GM12878 (cell line): ENCODE measurements at regions not wholly inside any gene's neighbourhood (a gene's known extent, or its start where the extent isn't known, plus 50 kb on each side); places are given as distances from the start of the nearest gene placed in this dataset.

Source experiments
- ATAC-seq: fragments of 200-7000 bp; cut with Tn5 transposase; 3 replicates; pipeline ENCODE4 v1.9.1; 2020; ENCODE audit warnings: mild to moderate bottlenecking, moderate library complexity
- BruUV-seq: library from RNA; stranded (reverse); fragments of 400-500 nt; replicated peaks from 2 replicates; lab custom pipeline; 2021; lab: Mats Ljungman, UMichigan
- CTCF ChIA-PET: fragments of 300-600 bp; sonication (Branson Sonifier 250); formaldehyde crosslinking; extraction: SDS; loops from one replicate; lab custom pipeline; 2021; ENCODE audit warnings: inconsistent platforms; lab: Yijun Ruan, JAX
- POLR2A ChIA-PET: fragments of 350-600 bp; formaldehyde crosslinking; extraction: SDS; loops from one replicate; lab custom pipeline; 2021; ENCODE audit warnings: inconsistent platforms; lab: Charles Lee
- RAD21 ChIA-PET: fragments of 300-600 bp; sonication (Branson Sonifier 250); formaldehyde crosslinking; loops from one replicate; lab custom pipeline; 2023; ENCODE audit warnings: antibody characterized with exemption; ENCODE audit not compliant: unreplicated experiment; lab: Charles Lee
- SMC1A ChIA-PET: fragments of 300-600 bp; sonication (Branson Sonifier 250); formaldehyde crosslinking; loops from one replicate; lab custom pipeline; 2023; ENCODE audit not compliant: unreplicated experiment, uncharacterized antibody; lab: Charles Lee
- DNase-seq: peaks from one replicate; pipeline ENCODE4 v3.0.0-alpha.2; 2011; ENCODE audit warnings: low read depth, low spot score
- FAIRE-seq: peaks from 3 replicates; lab custom pipeline; 2011; peaks lifted over from hg19 to GRCh38; lab: Jason Lieb, UNC
- H2AFZ ChIP-seq: 2 replicates; pipeline ENCODE4 v1.6.0; 2011; ENCODE audit warnings: low read depth, low read length, control low read depth; ENCODE audit not compliant: control insufficient read depth
- H3K27ac ChIP-seq: 2 replicates; pipeline ENCODE4 v1.5.1; 2011; ENCODE audit warnings: control low read depth; ENCODE audit not compliant: control insufficient read depth, insufficient read depth
- H3K27me3 ChIP-seq, 2 experiments: replicated peaks in 1 of 2; 2 replicates each; pipeline versions ENCODE4 v1.6.0 to v1.6.1; 2011; ENCODE audit warnings: low read length in 1 of 2; ENCODE audit not compliant: control insufficient read depth in 2 of 2, insufficient read depth in 2 of 2
- H3K36me3 ChIP-seq, 2 experiments: 2 replicates each; pipeline ENCODE4 v1.5.1; 2011; ENCODE audit warnings: low read length in 1 of 2; ENCODE audit not compliant: control insufficient read depth in 2 of 2, insufficient read depth in 2 of 2
- H3K4me1 ChIP-seq: 2 replicates; pipeline ENCODE4 v1.6.1; 2011; ENCODE audit warnings: mild to moderate bottlenecking, low read length, moderate library complexity, mixed read lengths; ENCODE audit not compliant: control insufficient read depth, insufficient read depth
- H3K4me2 ChIP-seq: 2 replicates; pipeline ENCODE4 v1.6.0; 2011; ENCODE audit warnings: control low read depth; ENCODE audit not compliant: control insufficient read depth, insufficient read depth
- H3K4me3 ChIP-seq: fragments of 200-600 bp; sonication (generic); 2 replicates; pipeline ENCODE4 v1.5.1; 2016
- H3K79me2 ChIP-seq: 2 replicates; pipeline ENCODE4 v1.6.0; 2011; ENCODE audit warnings: low read length; ENCODE audit not compliant: control insufficient read depth, insufficient read depth
- H3K9ac ChIP-seq: 2 replicates; pipeline ENCODE4 v1.8.0; 2011; ENCODE audit warnings: low read length, control low read depth, mixed read lengths; ENCODE audit not compliant: control insufficient read depth, insufficient read depth
- H3K9me3 ChIP-seq: replicated peaks from 3 replicates; pipeline ENCODE4 v1.5.1; 2011; ENCODE audit warnings: mild to moderate bottlenecking, low read length; ENCODE audit not compliant: control insufficient read depth, insufficient read depth
- H4K20me1 ChIP-seq: 2 replicates; pipeline ENCODE4 v1.6.0; 2011; ENCODE audit not compliant: control insufficient read depth, insufficient read depth
- ATF7 ChIP-seq: fragments of 450-650 bp; IDR thresholded peaks from 2 replicates; pipeline ENCODE4 v1.6.1; 2016; ENCODE audit warnings: low read depth, mild to moderate bottlenecking
- BCL11A ChIP-seq: IDR thresholded peaks from 2 replicates; pipeline ENCODE4 v1.6.1; 2011; ENCODE audit warnings: low read depth, low read length
- BRCA1 ChIP-seq: IDR thresholded peaks from 2 replicates; pipeline ENCODE4 v1.6.1; 2011; ENCODE audit warnings: low read depth, low read length, improper control_type of control experiment
- EED ChIP-seq: sonication (generic); IDR thresholded peaks from 2 replicates; pipeline ENCODE4 v1.6.1; 2016; ENCODE audit warnings: antibody characterized with exemption, low read depth
- HDAC2 ChIP-seq: fragments of 200-600 bp; sonication (generic); IDR thresholded peaks from 2 replicates; pipeline ENCODE4 v1.6.1; 2017
- MTA2 ChIP-seq: fragments of 450-650 bp; IDR thresholded peaks from 2 replicates; pipeline ENCODE4 v1.6.1; 2016; ENCODE audit warnings: low read depth, mild to moderate bottlenecking, moderate library complexity
- SMAD5 ChIP-seq: IDR thresholded peaks from 2 replicates; pipeline ENCODE4 v1.6.1; 2016; ENCODE audit warnings: antibody characterized with exemption, low read depth
- TARDBP ChIP-seq: IDR thresholded peaks from 2 replicates; pipeline ENCODE4 v1.6.1; 2016; ENCODE audit warnings: borderline replicate concordance
- YBX1 ChIP-seq: fragments of 450-650 bp; IDR thresholded peaks from 2 replicates; pipeline ENCODE4 v1.6.1; 2016; ENCODE audit warnings: antibody characterized with exemption
- WGBS: methylation state at CpG from one replicate; pipeline ENCODE4 v1.1.6; 2016; ENCODE audit warnings: low lambda C conversion rate; ENCODE audit not compliant: insufficient replicate concordance, insufficient coverage; ENCODE audit errors: missing lambda C conversion rate; 5-methylcytosine and 5-hydroxymethylcytosine counted together
- in situ Hi-C: fragments of 300-500 bp; cut with MboI; formaldehyde crosslinking; loops from 9 replicates; pipeline ENCODE4 v1.14.3; 2018; ENCODE audit warnings: mixed read lengths
- intact Hi-C: fragments of 100-400 bp; cut with micrococcal nuclease; formaldehyde crosslinking; loops from one replicate; pipeline ENCODE4 v1.14.2; 2022; ENCODE audit not compliant: unreplicated experiment
- TF ChIP-seq, protein P1 (sequence below): IDR thresholded peaks from 2 replicates; pipeline ENCODE4 v1.6.1; 2012; ENCODE audit warnings: low read length, inconsistent platforms
- TF ChIP-seq, protein P2 (sequence below), 3 experiments: IDR thresholded peaks in 2 of 3; conservative IDR thresholded peaks in 1 of 3; 2 replicates each; pipeline ENCODE4 v1.5.1; 2011; ENCODE audit warnings: low read depth in 3 of 3, low read length in 3 of 3, mild to moderate bottlenecking in 3 of 3, control low read depth in 2 of 3, moderate library complexity in 2 of 3, inconsistent platforms in 1 of 3, mixed read lengths in 1 of 3; ENCODE audit not compliant: control insufficient read depth in 2 of 3, insufficient read depth in 1 of 3; ENCODE audit errors: extremely low read depth in 1 of 3
- TF ChIP-seq, protein P3 (sequence below): fragments of 450-650 bp; IDR thresholded peaks from 2 replicates; pipeline ENCODE4 v1.6.1; 2017; ENCODE audit warnings: low read depth, mild to moderate bottlenecking, moderate library complexity
- TF ChIP-seq, protein P4 (sequence below): fragments of 450-650 bp; IDR thresholded peaks from 2 replicates; pipeline ENCODE4 v1.6.1; 2017; ENCODE audit warnings: mild to moderate bottlenecking, moderate library complexity
- TF ChIP-seq, protein P5 (sequence below): IDR thresholded peaks from 2 replicates; pipeline ENCODE4 v1.6.1; 2011; ENCODE audit warnings: borderline replicate concordance, low read depth, mild to moderate bottlenecking, moderate library complexity, mixed read lengths, low read length; ENCODE audit not compliant: insufficient read depth; ENCODE audit errors: extremely low read length

DNA sequence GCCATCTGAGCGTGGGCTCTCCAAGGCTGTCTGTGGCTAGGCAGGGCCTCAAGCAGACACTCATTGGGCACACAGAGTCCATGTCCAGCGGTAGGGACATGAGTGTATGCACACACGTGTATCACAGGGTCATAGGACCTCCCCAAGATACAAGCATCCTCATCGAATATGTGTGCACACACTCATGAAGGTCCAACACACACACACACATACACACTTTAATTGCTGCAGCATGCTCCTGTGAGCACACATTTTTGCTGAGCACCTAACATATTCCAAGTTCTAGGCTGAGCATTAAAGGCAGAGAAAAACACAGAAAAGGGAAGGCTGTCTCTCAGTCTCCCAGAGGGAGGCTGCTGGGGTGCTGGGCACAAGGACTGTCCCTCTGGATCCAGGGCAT is 59.3 kb upstream of the TBX3 start:
- CTCF ChIA-PET: no interaction called here
- in situ Hi-C loops (no loop called here), intact Hi-C loops (no loop called here)
- Histone ChIP-seq H3K79me2 (no peaks in the 10 kb centered on the region), H3K4me2 (no peak overlapping the region), H3K9me3 (no peaks in the 10 kb centered on the region), H3K36me3 (no peaks in the 10 kb centered on the region), H3K4me3 (no peak overlapping the region), H3K9ac (no peak overlapping the region), H3K27me3 (no peaks in the 10 kb centered on the region), H3K27ac (no peak overlapping the region), H3K4me1 (no peaks in the 10 kb centered on the region), H2AFZ (no peak overlapping the region), H4K20me1 (no peaks in the 10 kb centered on the region)
- DNase-seq (no peak), FAIRE-seq (no peak), ATAC-seq (no peak)
- WGBS: 12% methylated on average over 4 of the region's 4 CpGs
- SMC1A ChIA-PET: no interaction called here
- POLR2A ChIA-PET: no interaction called here
- RAD21 ChIA-PET: no interaction called here
- no TSS peak for BruUV-seq
- TF ChIP-seq YBX1 (no peak), SMAD5 (no peak), HDAC2 (no peak), MTA2 (no peak), ATF7 (no peak), TARDBP (no peak), BCL11A (no peak), BRCA1 (no peak), EED (no peak)
- TF ChIP-seq, protein P1, sequence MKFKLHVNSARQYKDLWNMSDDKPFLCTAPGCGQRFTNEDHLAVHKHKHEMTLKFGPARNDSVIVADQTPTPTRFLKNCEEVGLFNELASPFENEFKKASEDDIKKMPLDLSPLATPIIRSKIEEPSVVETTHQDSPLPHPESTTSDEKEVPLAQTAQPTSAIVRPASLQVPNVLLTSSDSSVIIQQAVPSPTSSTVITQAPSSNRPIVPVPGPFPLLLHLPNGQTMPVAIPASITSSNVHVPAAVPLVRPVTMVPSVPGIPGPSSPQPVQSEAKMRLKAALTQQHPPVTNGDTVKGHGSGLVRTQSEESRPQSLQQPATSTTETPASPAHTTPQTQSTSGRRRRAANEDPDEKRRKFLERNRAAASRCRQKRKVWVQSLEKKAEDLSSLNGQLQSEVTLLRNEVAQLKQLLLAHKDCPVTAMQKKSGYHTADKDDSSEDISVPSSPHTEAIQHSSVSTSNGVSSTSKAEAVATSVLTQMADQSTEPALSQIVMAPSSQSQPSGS: no peak
- TF ChIP-seq, protein P2, sequence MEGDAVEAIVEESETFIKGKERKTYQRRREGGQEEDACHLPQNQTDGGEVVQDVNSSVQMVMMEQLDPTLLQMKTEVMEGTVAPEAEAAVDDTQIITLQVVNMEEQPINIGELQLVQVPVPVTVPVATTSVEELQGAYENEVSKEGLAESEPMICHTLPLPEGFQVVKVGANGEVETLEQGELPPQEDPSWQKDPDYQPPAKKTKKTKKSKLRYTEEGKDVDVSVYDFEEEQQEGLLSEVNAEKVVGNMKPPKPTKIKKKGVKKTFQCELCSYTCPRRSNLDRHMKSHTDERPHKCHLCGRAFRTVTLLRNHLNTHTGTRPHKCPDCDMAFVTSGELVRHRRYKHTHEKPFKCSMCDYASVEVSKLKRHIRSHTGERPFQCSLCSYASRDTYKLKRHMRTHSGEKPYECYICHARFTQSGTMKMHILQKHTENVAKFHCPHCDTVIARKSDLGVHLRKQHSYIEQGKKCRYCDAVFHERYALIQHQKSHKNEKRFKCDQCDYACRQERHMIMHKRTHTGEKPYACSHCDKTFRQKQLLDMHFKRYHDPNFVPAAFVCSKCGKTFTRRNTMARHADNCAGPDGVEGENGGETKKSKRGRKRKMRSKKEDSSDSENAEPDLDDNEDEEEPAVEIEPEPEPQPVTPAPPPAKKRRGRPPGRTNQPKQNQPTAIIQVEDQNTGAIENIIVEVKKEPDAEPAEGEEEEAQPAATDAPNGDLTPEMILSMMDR (IDR thresholded peaks at IDR 0.05 in 2 of 3, conservative IDR thresholded peaks at IDR 0.05 in 1 of 3; ENCODE audit: control insufficient read depth in 2 of 3, extremely low read depth in 1 of 3, insufficient read depth in 1 of 3, low read depth in 3 of 3, low read length in 3 of 3): no peak
- TF ChIP-seq, protein P3, sequence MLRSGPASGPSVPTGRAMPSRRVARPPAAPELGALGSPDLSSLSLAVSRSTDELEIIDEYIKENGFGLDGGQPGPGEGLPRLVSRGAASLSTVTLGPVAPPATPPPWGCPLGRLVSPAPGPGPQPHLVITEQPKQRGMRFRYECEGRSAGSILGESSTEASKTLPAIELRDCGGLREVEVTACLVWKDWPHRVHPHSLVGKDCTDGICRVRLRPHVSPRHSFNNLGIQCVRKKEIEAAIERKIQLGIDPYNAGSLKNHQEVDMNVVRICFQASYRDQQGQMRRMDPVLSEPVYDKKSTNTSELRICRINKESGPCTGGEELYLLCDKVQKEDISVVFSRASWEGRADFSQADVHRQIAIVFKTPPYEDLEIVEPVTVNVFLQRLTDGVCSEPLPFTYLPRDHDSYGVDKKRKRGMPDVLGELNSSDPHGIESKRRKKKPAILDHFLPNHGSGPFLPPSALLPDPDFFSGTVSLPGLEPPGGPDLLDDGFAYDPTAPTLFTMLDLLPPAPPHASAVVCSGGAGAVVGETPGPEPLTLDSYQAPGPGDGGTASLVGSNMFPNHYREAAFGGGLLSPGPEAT: no peak
- TF ChIP-seq, protein P4, sequence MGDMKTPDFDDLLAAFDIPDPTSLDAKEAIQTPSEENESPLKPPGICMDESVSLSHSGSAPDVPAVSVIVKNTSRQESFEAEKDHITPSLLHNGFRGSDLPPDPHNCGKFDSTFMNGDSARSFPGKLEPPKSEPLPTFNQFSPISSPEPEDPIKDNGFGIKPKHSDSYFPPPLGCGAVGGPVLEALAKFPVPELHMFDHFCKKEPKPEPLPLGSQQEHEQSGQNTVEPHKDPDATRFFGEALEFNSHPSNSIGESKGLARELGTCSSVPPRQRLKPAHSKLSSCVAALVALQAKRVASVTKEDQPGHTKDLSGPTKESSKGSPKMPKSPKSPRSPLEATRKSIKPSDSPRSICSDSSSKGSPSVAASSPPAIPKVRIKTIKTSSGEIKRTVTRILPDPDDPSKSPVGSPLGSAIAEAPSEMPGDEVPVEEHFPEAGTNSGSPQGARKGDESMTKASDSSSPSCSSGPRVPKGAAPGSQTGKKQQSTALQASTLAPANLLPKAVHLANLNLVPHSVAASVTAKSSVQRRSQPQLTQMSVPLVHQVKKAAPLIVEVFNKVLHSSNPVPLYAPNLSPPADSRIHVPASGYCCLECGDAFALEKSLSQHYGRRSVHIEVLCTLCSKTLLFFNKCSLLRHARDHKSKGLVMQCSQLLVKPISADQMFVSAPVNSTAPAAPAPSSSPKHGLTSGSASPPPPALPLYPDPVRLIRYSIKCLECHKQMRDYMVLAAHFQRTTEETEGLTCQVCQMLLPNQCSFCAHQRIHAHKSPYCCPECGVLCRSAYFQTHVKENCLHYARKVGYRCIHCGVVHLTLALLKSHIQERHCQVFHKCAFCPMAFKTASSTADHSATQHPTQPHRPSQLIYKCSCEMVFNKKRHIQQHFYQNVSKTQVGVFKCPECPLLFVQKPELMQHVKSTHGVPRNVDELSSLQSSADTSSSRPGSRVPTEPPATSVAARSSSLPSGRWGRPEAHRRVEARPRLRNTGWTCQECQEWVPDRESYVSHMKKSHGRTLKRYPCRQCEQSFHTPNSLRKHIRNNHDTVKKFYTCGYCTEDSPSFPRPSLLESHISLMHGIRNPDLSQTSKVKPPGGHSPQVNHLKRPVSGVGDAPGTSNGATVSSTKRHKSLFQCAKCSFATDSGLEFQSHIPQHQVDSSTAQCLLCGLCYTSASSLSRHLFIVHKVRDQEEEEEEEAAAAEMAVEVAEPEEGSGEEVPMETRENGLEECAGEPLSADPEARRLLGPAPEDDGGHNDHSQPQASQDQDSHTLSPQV: no peak
- TF ChIP-seq, protein P5, sequence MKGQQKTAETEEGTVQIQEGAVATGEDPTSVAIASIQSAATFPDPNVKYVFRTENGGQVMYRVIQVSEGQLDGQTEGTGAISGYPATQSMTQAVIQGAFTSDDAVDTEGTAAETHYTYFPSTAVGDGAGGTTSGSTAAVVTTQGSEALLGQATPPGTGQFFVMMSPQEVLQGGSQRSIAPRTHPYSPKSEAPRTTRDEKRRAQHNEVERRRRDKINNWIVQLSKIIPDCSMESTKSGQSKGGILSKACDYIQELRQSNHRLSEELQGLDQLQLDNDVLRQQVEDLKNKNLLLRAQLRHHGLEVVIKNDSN: no peak
